ENCODE measurements at regions not wholly inside any gene's neighbourhood (a gene's known extent, or its start where the extent isn't known, plus 50 kb on each side); places are given as distances from the start of the nearest gene placed in this dataset.

DNA sequence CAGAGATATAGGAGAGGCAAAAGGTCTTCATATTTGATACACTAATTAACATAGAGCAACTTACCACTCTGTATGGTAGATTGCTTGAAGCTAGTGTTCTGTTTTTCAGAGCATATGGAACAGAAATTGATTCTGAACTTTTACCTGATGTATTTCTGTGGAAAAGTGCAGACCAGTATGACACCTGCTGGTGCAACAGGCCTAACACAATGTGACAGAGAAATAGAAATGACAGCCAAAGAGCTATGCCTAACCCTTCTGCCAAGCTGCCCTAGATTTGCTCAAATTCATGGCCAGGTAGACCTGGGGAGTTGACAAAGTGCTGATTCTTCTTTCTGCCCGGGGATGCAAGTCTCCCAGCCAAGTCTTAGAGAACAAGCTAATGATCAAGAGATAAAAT lies 65.4 kb upstream of the RNF180 start:
- no peak for DNase-seq (ENCODE audit: low read depth, low spot score)
- no TSS peak for BruUV-seq (replicated peaks)
- Histone ChIP-seq H3K27me3 (ENCODE audit: control insufficient read depth in 2 of 2, insufficient read depth in 2 of 2, low read length in 2 of 2) (no peaks in the 10 kb centered on the region), H3K9me1 (replicated peaks; ENCODE audit: control insufficient read depth, extremely low read depth, insufficient read depth, low read length) (no peaks in the 10 kb centered on the region), H3K79me2 (ENCODE audit: control insufficient read depth, insufficient read depth, low read length) (no peaks in the 10 kb centered on the region), H3K4me3 (replicated peaks in 1 of 3; ENCODE audit: insufficient read depth in 1 of 3, low read depth in 1 of 3, low read length in 3 of 3) (no peak overlapping the region), H3K27ac (ENCODE audit: insufficient read depth, low read depth, low read length) (no peak overlapping the region), H2AFZ (ENCODE audit: low read depth, low read length) (no peak overlapping the region), H4K20me1 (replicated peaks; ENCODE audit: control insufficient read depth, extremely low read depth, insufficient read depth, low read length) (no peaks in the 10 kb centered on the region), H3K9ac (replicated peaks; ENCODE audit: extremely low read depth, insufficient read depth, low read length) (no peak overlapping the region), H3K9me3 (replicated peaks; ENCODE audit: control insufficient read depth, insufficient read depth, low read length) (no peaks in the 10 kb centered on the region), H3K4me1 (ENCODE audit: control insufficient read depth, extremely low read depth, insufficient read depth, low read length) (no peaks in the 10 kb centered on the region), H3K36me3 (ENCODE audit: control insufficient read depth in 2 of 2, extremely low read depth in 1 of 2, insufficient read depth in 2 of 2, low read length in 2 of 2) (no peaks in the 10 kb centered on the region), H3K4me2 (ENCODE audit: insufficient read depth, low read length) (no peak overlapping the region)
- TF ChIP-seq, protein P1, sequence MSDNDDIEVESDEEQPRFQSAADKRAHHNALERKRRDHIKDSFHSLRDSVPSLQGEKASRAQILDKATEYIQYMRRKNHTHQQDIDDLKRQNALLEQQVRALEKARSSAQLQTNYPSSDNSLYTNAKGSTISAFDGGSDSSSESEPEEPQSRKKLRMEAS (IDR thresholded peaks at IDR 0.05; ENCODE audit: insufficient read depth, insufficient read length) = no peak
- no peak for TF ChIP-seq GATA2 (IDR thresholded peaks at IDR 0.05; ENCODE audit: insufficient read depth, insufficient read length, low read depth, low read length)
- TF ChIP-seq, protein P2, sequence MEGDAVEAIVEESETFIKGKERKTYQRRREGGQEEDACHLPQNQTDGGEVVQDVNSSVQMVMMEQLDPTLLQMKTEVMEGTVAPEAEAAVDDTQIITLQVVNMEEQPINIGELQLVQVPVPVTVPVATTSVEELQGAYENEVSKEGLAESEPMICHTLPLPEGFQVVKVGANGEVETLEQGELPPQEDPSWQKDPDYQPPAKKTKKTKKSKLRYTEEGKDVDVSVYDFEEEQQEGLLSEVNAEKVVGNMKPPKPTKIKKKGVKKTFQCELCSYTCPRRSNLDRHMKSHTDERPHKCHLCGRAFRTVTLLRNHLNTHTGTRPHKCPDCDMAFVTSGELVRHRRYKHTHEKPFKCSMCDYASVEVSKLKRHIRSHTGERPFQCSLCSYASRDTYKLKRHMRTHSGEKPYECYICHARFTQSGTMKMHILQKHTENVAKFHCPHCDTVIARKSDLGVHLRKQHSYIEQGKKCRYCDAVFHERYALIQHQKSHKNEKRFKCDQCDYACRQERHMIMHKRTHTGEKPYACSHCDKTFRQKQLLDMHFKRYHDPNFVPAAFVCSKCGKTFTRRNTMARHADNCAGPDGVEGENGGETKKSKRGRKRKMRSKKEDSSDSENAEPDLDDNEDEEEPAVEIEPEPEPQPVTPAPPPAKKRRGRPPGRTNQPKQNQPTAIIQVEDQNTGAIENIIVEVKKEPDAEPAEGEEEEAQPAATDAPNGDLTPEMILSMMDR (IDR thresholded peaks at IDR 0.05; ENCODE audit: extremely low read depth in 1 of 2, insufficient read depth in 1 of 2, low read depth in 1 of 2, low read length in 2 of 2) = no peak
- no peak for TF ChIP-seq JUN (IDR thresholded peaks at IDR 0.05; ENCODE audit: borderline replicate concordance, insufficient read depth, insufficient read length, low read depth)
- no peak for TF ChIP-seq EZH2 (IDR thresholded peaks at IDR 0.05; ENCODE audit: borderline replicate concordance, low read depth, low read length, severe bottlenecking)
- no peak for TF ChIP-seq FOS (IDR thresholded peaks at IDR 0.05; ENCODE audit: borderline replicate concordance, insufficient read depth, low read length)
- no peak for TF ChIP-seq MYC (IDR thresholded peaks at IDR 0.05; ENCODE audit: low read depth, low read length)
- no peak for TF ChIP-seq POLR2AphosphoS5 (IDR thresholded peaks at IDR 0.05; ENCODE audit: insufficient read depth, low read depth, low read length)
- TF ChIP-seq POLR2A (IDR thresholded peaks at IDR 0.05; ENCODE audit: low read depth, low read length) = no peak
- dilution Hi-C loops (cut with MboI; ENCODE audit: extremely low pct_ligation_motif_present, low sequenced_read_pairs) (no loop called here), intact Hi-C loops (cut with micrococcal nuclease) (no loop called here)
- POLR2A ChIA-PET = no interaction called here
- no peak for FAIRE-seq
- CTCF ChIA-PET = no interaction called here
